Tibial artery (tissue), 4 donors: ENCODE measurements at regions not wholly inside any gene's neighbourhood (a gene's known extent, or its start where the extent isn't known, plus 50 kb on each side); places are given as distances from the start of the nearest gene placed in this dataset.

Source experiments
- DNase-seq, 2 donors: peaks; one replicate each; pipeline ENCODE4 v3.0.0-alpha.2; 2019
- H3K27ac ChIP-seq, 2 donors: fragments of 200-600 bp; sonication (generic) in 1 of 2; 1 replicate in 1 of 2; 2 replicates in 1 of 2; pipeline ENCODE4 v1.5.1; 2018 to 2019; ENCODE audit warnings: mild to moderate bottlenecking in 1 of 2
- H3K27me3 ChIP-seq, 2 donors: fragments of 200-600 bp; sonication (generic) in 1 of 2; one replicate each; pipeline versions ENCODE4 v1.5.1 to v1.6.0; 2016 to 2019
- H3K36me3 ChIP-seq, 3 donors: fragments of 200-600 bp; sonication (generic) in 2 of 3; one replicate each; pipeline ENCODE4 v1.5.1; 2016 to 2019; ENCODE audit warnings: mild to moderate bottlenecking in 2 of 3
- H3K4me1 ChIP-seq, 4 donors: fragments of 200-600 bp; sonication (generic) in 2 of 4; 1 replicate in 3 of 4; 2 replicates in 1 of 4; pipeline ENCODE4 v1.5.1; 2016 to 2019
- H3K4me3 ChIP-seq, 2 donors: fragments of 200-600 bp; sonication (generic) in 1 of 2; 1 replicate in 1 of 2; 2 replicates in 1 of 2; pipeline ENCODE4 v1.5.1; 2018 to 2019; ENCODE audit warnings: mild to moderate bottlenecking in 2 of 2
- H3K9me3 ChIP-seq, 3 donors: fragments of 200-600 bp; sonication (generic) in 1 of 3; one replicate each; pipeline ENCODE4 v1.5.1; 2016 to 2019
- CTCF ChIP-seq, 2 experiments: fragments of 200-600 bp in 1 of 2; fragments of 450-650 bp in 1 of 2; IDR thresholded peaks; one replicate each; pipeline ENCODE4 v1.5.1; 2017 to 2019; ENCODE audit warnings: antibody characterized with exemption in 2 of 2, mild to moderate bottlenecking in 1 of 2, moderate library complexity in 1 of 2
- intact Hi-C: fragments of 100-400 bp; cut with DNase I; formaldehyde crosslinking; loops from one replicate; pipeline ENCODE4 v1.15.0; 2023; ENCODE audit warnings: low total_unique reads

- intact Hi-C loops: no loop called here
- Histone ChIP-seq H3K27ac (no peak overlapping the region), H3K4me3 (no peak overlapping the region), H3K4me1 (no peaks in the 10 kb centered on the region), H3K36me3 (no peaks in the 10 kb centered on the region), H3K9me3 (no peaks in the 10 kb centered on the region), H3K27me3 (no peaks in the 10 kb centered on the region)
- no peak for TF ChIP-seq CTCF (IDR thresholded peaks at IDR 0.05)
- DNase-seq: no peak
These were observed 208.1 kb downstream of the FAM47B start for GRCh38 chrX:35150642-35151239.

GRCh38 chrX:35166023-35166422, 223.4 kb downstream of the FAM47B start:
- no peak for TF ChIP-seq CTCF (IDR thresholded peaks at IDR 0.05)
- no peaks in the 10 kb centered on the region for H3K27me3 ChIP-seq
- H3K4me3 ChIP-seq: no peak overlapping the region
- H3K4me1 ChIP-seq: no peaks in the 10 kb centered on the region
- no peak for DNase-seq
- H3K9me3 ChIP-seq: no peaks in the 10 kb centered on the region
- H3K36me3 ChIP-seq: no peaks in the 10 kb centered on the region
- H3K27ac ChIP-seq: no peak overlapping the region
- intact Hi-C loops: no loop called here
